GM12878 (cell line): ENCODE measurements at regions not wholly inside any gene's neighbourhood (a gene's known extent, or its start where the extent isn't known, plus 50 kb on each side); places are given as distances from the start of the nearest gene placed in this dataset.
A peak's percentile ranks its signal among the peaks of the same experiment; 100 is the strongest.
"Not testable (repeated sequence)": the region's sequence is repeated elsewhere in the genome, so short reads cannot be mapped to it uniquely, and the experiment has no call there.

ENCODE experiments used
- ATAC-seq: fragments of 200-7000 bp; cut with Tn5 transposase; 3 replicates; pipeline ENCODE4 v1.9.1; 2020; ENCODE audit warnings: mild to moderate bottlenecking, moderate library complexity
- BruUV-seq: library from RNA; stranded (reverse); fragments of 400-500 nt; replicated peaks from 2 replicates; lab custom pipeline; 2021; lab: Mats Ljungman, UMichigan
- CTCF ChIA-PET: fragments of 300-600 bp; sonication (Branson Sonifier 250); formaldehyde crosslinking; extraction: SDS; loops from one replicate; lab custom pipeline; 2021; ENCODE audit warnings: inconsistent platforms; lab: Yijun Ruan, JAX
- POLR2A ChIA-PET: fragments of 350-600 bp; formaldehyde crosslinking; extraction: SDS; loops from one replicate; lab custom pipeline; 2021; ENCODE audit warnings: inconsistent platforms; lab: Charles Lee
- RAD21 ChIA-PET: fragments of 300-600 bp; sonication (Branson Sonifier 250); formaldehyde crosslinking; loops from one replicate; lab custom pipeline; 2023; ENCODE audit warnings: antibody characterized with exemption; ENCODE audit not compliant: unreplicated experiment; lab: Charles Lee
- SMC1A ChIA-PET: fragments of 300-600 bp; sonication (Branson Sonifier 250); formaldehyde crosslinking; loops from one replicate; lab custom pipeline; 2023; ENCODE audit not compliant: unreplicated experiment, uncharacterized antibody; lab: Charles Lee
- DNase-seq: peaks from one replicate; pipeline ENCODE4 v3.0.0-alpha.2; 2011; ENCODE audit warnings: low read depth, low spot score
- FAIRE-seq: peaks from 3 replicates; lab custom pipeline; 2011; peaks lifted over from hg19 to GRCh38; lab: Jason Lieb, UNC
- H2AFZ ChIP-seq: 2 replicates; pipeline ENCODE4 v1.6.0; 2011; ENCODE audit warnings: low read depth, low read length, control low read depth; ENCODE audit not compliant: control insufficient read depth
- H3K27ac ChIP-seq: 2 replicates; pipeline ENCODE4 v1.5.1; 2011; ENCODE audit warnings: control low read depth; ENCODE audit not compliant: control insufficient read depth, insufficient read depth
- H3K27me3 ChIP-seq, 2 experiments: replicated peaks in 1 of 2; 2 replicates each; pipeline versions ENCODE4 v1.6.0 to v1.6.1; 2011; ENCODE audit warnings: low read length in 1 of 2; ENCODE audit not compliant: control insufficient read depth in 2 of 2, insufficient read depth in 2 of 2
- H3K36me3 ChIP-seq, 2 experiments: 2 replicates each; pipeline ENCODE4 v1.5.1; 2011; ENCODE audit warnings: low read length in 1 of 2; ENCODE audit not compliant: control insufficient read depth in 2 of 2, insufficient read depth in 2 of 2
- H3K4me1 ChIP-seq: 2 replicates; pipeline ENCODE4 v1.6.1; 2011; ENCODE audit warnings: mild to moderate bottlenecking, low read length, moderate library complexity, mixed read lengths; ENCODE audit not compliant: control insufficient read depth, insufficient read depth
- H3K4me2 ChIP-seq: 2 replicates; pipeline ENCODE4 v1.6.0; 2011; ENCODE audit warnings: control low read depth; ENCODE audit not compliant: control insufficient read depth, insufficient read depth
- H3K4me3 ChIP-seq: fragments of 200-600 bp; sonication (generic); 2 replicates; pipeline ENCODE4 v1.5.1; 2016
- H3K79me2 ChIP-seq: 2 replicates; pipeline ENCODE4 v1.6.0; 2011; ENCODE audit warnings: low read length; ENCODE audit not compliant: control insufficient read depth, insufficient read depth
- H3K9ac ChIP-seq: 2 replicates; pipeline ENCODE4 v1.8.0; 2011; ENCODE audit warnings: low read length, control low read depth, mixed read lengths; ENCODE audit not compliant: control insufficient read depth, insufficient read depth
- H3K9me3 ChIP-seq: replicated peaks from 3 replicates; pipeline ENCODE4 v1.5.1; 2011; ENCODE audit warnings: mild to moderate bottlenecking, low read length; ENCODE audit not compliant: control insufficient read depth, insufficient read depth
- H4K20me1 ChIP-seq: 2 replicates; pipeline ENCODE4 v1.6.0; 2011; ENCODE audit not compliant: control insufficient read depth, insufficient read depth
- IKZF2 ChIP-seq, 2 experiments: fragments of 450-650 bp; IDR thresholded peaks; 2 replicates each; pipeline ENCODE4 v1.6.1; 2017; ENCODE audit warnings: mild to moderate bottlenecking in 2 of 2, moderate library complexity in 2 of 2
- MLLT1 ChIP-seq: fragments of 450-650 bp; IDR thresholded peaks from 2 replicates; pipeline ENCODE4 v1.6.1; 2016; ENCODE audit warnings: mild to moderate bottlenecking
- ZNF687 ChIP-seq: fragments of 450-650 bp; IDR thresholded peaks from 2 replicates; pipeline ENCODE4 v1.6.1; 2017; ENCODE audit warnings: mild to moderate bottlenecking, moderate library complexity
- WGBS: methylation state at CpG from one replicate; pipeline ENCODE4 v1.1.6; 2016; ENCODE audit warnings: low lambda C conversion rate; ENCODE audit not compliant: insufficient replicate concordance, insufficient coverage; ENCODE audit errors: missing lambda C conversion rate; 5-methylcytosine and 5-hydroxymethylcytosine counted together
- in situ Hi-C: fragments of 300-500 bp; cut with MboI; formaldehyde crosslinking; loops from 9 replicates; pipeline ENCODE4 v1.14.3; 2018; ENCODE audit warnings: mixed read lengths
- intact Hi-C: fragments of 100-400 bp; cut with micrococcal nuclease; formaldehyde crosslinking; loops from one replicate; pipeline ENCODE4 v1.14.2; 2022; ENCODE audit not compliant: unreplicated experiment

DNA sequence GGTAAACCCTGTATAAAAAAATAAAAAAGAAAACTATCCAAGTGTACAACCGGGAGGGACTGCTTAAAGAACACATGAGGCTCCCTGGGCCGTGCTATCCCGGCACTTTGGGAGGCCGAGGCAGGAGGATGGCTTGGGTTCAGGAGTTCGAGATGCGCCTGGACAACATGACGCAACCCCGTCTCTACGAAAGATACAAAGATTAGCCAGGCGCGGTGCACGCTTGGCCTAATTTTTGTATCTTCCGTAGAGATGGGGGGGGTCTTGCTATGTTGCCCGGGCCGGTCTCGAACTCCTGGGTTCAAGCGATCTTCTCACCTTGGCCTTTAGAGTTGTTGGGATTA, 101.7 kb upstream of the VKORC1L1 start:
- not testable (repeated sequence) for DNase-seq
- SMC1A ChIA-PET: interaction anchor here (1.3 to 1.6 kb wide), 3 partner anchors 25 to 69 kb away, joined by 4 to 6 read pairs (median 5); no protein-coding TSS in a partner anchor
- TF ChIP-seq ZNF687: 0 out of 2 replicates have a peak, but pooled peaks have one; percentile 6
- 0 out of 4 replicates have a peak, but pooled peaks of 1 of the 2 experiments have one; percentile 16 for TF ChIP-seq IKZF2 (IDR thresholded peaks at IDR 0.05)
- TF ChIP-seq MLLT1: peak; percentile 87
- TF ChIP-seq, all 136 proteins: peak for 3; not testable (repeated sequence) for 133
- H2AFZ ChIP-seq: peak overlapping the region; percentile 58; the same call in 1 of the 2 replicates
- intact Hi-C loops, H3K4me1 ChIP-seq, H4K20me1 ChIP-seq, H3K9me3 ChIP-seq, H3K79me2 ChIP-seq, FAIRE-seq, H3K36me3 ChIP-seq, H3K27me3 ChIP-seq: not testable (repeated sequence)
- ChIA-PET RAD21 (interaction anchor here (1.2 kb wide), 2 partner anchors 21 to 68 kb away, joined by 3 to 5 read pairs; no protein-coding TSS in a partner anchor), POLR2A (interaction anchor here (1.4 kb wide), 1 partner anchor 37 kb away, joined by 4 read pairs; no protein-coding TSS in a partner anchor), CTCF (interaction anchor here (0.6 to 1.4 kb wide), 2 partner anchors 67 to 69 kb away, joined by 3 to 19 read pairs; no protein-coding TSS in a partner anchor)
- H3K4me3 ChIP-seq: peak overlapping the region; percentile 92
- 94% methylated on average over 17 of the region's 17 CpGs for WGBS
- TSS peak; percentile 92 for BruUV-seq
- peak; percentile 3 for ATAC-seq
- peak overlapping the region; percentile 65; the same call in 1 of the 2 replicates for H3K9ac ChIP-seq
- peak overlapping the region; percentile 62 for H3K4me2 ChIP-seq
- peak overlapping the region; percentile 83 for H3K27ac ChIP-seq
- in situ Hi-C loops: loop anchor here (25.0 kb wide), 1 partner anchor 684 kb away; no protein-coding TSS in a partner anchor

- POLR2A ChIA-PET, RAD21 ChIA-PET, H3K27me3 ChIP-seq, DNase-seq, FAIRE-seq, H4K20me1 ChIP-seq, H2AFZ ChIP-seq, H3K36me3 ChIP-seq, H3K27ac ChIP-seq, H3K4me2 ChIP-seq, H3K4me3 ChIP-seq, H3K9me3 ChIP-seq, H3K79me2 ChIP-seq, H3K9ac ChIP-seq, SMC1A ChIA-PET, ATAC-seq, H3K4me1 ChIP-seq, in situ Hi-C loops, BruUV-seq, intact Hi-C loops: not testable (repeated sequence)
- WGBS: 78% methylated on average over 5 of the region's 6 CpGs
- CTCF ChIA-PET: interaction anchor here (0.9 kb wide), 1 partner anchor 18 kb away, joined by 3 read pairs; no protein-coding TSS in a partner anchor
Observed at GRCh38 chr7:65776677-65777076, 96.2 kb upstream of the VKORC1L1 start.

DNA sequence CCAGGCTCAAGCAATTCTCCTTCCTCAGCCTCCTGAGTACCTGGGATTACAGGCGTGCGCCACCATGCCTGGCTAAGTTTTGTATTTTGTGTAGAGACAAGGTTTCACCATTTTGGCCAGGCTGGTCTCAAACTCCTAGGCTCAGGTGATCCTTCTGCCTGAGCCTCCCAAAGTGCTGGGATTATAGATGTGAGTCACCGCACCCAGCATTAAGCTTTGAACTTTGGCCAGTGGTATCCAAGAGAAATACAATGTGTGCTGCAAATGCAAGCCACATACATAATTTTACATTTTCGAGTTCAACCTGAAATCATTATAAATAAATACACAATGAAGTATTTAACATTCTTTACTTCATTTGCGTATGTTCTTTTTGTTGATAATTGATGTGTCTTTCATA, 82.9 kb upstream of the VKORC1L1 start:
- WGBS: 86% methylated on average over 5 of the region's 5 CpGs
- DNase-seq, H4K20me1 ChIP-seq, in situ Hi-C loops, BruUV-seq, H2AFZ ChIP-seq, H3K4me3 ChIP-seq, CTCF ChIA-PET, RAD21 ChIA-PET, H3K36me3 ChIP-seq, FAIRE-seq, H3K27me3 ChIP-seq, H3K79me2 ChIP-seq, H3K4me2 ChIP-seq, intact Hi-C loops, H3K4me1 ChIP-seq, H3K27ac ChIP-seq, H3K9me3 ChIP-seq, POLR2A ChIA-PET, SMC1A ChIA-PET, ATAC-seq, H3K9ac ChIP-seq: not testable (repeated sequence)
